HG02763 (cell line): ENCODE measurements at regions not wholly inside any gene's neighbourhood (a gene's known extent, or its start where the extent isn't known, plus 50 kb on each side); places are given as distances from the start of the nearest gene placed in this dataset.

ENCODE experiments used
- ATAC-seq: cut with Tn5 transposase; IDR thresholded peaks from one replicate; pipeline ENCODE4 v1.9.1; 2021; ENCODE audit warnings: mild to moderate bottlenecking, moderate library complexity; ENCODE audit not compliant: unreplicated experiment

DNA sequence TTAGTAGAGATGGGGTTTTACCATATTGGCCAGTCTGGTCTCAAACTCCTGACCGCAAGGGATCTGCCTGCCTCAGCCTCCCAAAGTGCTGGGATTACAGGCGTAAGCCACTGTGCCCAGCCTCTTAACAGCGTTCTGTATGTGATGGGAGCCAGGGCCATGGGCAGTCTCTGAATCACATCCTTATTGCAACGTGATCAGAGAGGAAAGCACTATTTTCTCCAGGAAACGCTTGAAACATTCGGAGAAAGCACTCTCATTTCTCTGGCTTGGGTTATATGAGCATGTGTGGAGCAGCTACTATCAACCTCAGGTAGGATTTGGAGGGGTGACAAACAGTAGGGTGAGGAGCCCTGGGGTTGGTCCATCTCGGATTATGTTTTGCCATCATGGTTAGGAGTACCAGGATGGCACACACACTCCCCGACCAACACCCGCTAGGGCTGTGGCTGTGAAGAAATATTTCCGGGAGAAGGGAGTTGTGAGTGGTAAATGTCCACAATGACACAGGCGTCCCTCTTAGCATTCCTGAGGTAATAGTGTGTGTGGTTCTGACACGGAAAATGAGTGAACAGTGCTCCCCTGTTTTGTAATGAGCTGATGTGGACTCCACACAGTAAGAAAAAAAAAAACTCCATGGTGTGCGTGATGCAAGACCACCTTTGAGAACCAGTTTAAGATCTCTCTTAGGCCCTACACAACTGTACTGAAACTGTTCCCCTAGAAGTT lies 406.2 kb upstream of the ZNF608 start:
- ATAC-seq, result no peak

DNA sequence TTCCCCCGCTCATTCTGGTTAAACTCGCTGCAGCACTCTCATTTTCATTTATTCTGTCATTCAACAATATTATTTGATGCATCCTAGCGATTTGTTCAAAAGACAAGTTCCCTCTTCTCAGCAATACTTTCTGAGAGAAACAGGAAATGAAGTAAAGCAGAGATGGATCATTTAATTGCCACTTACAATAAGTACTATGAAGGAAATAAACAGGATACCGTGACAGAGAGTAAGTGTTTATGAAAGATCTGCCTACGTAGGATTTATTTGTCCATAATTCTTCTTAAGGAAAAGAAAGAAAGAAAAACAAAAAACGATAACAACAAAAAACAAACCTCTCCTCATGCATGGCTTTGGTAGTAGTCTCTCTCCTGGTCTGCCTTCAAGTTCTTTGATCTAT lies 406.8 kb upstream of the ZNF608 start:
- ATAC-seq, result no peak

- ATAC-seq, result no peak
Observed at GRCh38 chr5:125154301-125155110, 408.1 kb upstream of the ZNF608 start.

GRCh38 chr5:125160787-125161502 lies 414.5 kb upstream of the ZNF608 start:
- no peak for ATAC-seq

GRCh38 chr5:125162714-125163113 lies 416.3 kb upstream of the ZNF608 start:
- no peak for ATAC-seq

- ATAC-seq, result no peak
Observed at GRCh38 chr5:125169396-125169795, 423.0 kb upstream of the ZNF608 start.

DNA sequence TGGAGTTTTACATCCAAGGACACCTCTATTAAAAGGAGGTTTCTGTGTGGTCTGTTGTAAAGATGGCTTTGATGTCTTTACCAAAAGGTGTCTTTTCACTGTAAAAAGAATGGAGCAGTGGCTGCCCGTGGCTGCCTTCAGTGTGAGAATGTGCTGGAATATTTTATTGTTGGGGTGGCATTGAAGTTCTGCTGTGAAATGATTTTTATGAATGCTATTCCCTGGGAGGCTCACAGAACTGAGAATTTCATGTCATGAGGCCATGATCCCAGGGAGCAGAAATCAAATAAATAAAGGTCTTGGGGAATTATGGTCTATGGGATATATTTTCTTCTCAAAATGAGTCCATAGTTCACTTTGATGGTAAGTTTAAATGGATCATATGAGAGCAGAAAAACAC lies 425.2 kb upstream of the ZNF608 start:
- ATAC-seq, result no peak

GRCh38 chr5:125175348-125176004 lies 429.0 kb upstream of the ZNF608 start:
- no peak for ATAC-seq

- ATAC-seq, result no peak
Observed at GRCh38 chr5:125176005-125176390, 429.6 kb upstream of the ZNF608 start.

DNA sequence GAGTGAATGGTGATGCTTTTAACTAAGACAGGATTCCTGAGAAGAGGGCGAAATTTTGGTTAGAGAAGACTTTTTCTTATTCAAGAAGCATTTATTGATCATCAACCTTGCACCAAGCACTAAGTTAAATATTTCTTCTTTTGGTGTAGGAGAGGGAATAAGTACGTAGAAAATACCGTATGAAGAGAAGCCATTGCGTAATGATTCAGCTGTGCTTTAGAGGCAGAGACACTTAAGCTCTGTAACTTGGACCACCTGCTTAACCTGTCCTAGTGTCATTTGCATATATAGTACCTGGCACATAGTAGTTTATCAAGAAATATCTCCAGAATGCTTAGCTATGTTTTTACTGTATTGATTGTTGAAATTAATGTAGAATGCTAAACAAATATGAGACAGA lies 430.9 kb upstream of the ZNF608 start:
- ATAC-seq, result no peak

DNA sequence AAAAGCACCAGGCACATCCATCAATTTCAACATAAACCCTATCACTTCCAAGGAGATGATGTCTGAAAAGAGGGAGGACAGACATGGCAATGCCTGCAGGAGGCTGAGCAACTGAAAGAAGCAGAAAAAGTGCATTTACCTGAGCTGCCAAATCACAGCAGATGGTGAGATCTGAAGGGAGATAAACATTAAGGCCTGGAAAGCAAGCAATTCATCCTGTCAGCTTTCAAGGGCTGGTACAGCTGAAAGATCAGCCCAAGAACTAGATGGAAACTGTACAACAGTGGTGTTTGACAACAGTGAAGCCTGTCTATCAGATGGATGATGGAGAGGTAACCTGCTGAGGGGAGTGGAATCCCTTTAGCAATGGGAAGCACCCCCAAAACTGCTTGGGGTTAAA lies 433.2 kb upstream of the ZNF608 start:
- no peak for ATAC-seq

DNA sequence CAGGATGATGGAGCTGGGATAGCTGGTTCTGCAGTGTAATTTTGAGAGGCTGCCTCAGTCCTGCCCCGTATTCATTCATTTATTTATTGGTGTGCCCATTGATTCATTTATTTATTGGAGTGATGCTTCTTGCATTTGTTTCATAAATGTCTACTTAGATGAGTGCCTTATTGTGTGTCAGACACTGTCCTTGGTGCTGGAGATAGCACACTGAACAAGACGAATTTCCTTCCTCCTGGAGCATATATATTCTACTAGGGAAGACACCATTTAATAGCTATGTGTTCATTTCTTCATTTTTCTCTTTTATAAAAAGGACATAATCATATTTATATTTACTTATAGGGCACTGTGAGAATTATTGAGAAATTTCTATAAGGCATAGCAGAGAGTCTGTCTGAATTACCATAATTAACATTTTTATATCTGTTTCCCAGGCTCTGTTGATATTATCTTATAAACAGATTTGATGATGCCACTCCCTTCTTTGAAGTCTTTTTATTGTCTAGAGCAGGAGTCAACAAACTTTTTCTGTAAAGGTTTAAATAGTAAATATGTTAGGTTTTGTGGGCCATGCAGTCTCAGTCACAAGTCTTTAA lies 433.9 kb upstream of the ZNF608 start:
- ATAC-seq, result no peak

DNA sequence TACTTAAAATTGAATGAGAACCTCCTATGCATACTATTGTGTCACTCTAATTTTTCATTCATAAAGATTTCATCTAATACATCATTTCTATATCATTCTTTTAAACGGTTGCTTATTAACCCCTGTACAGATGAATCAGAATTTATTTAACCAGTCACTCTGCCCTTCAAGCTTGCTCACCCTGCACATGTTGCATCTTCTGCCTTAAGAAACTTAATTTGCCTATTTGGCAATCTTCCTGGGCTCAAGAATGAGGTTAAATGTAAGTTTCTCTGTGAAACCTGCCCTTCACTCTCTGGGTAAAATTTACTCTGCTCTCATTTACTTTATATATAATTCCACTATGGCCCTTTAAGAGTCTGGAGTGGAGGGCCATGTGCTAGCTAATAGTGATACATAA lies 434.7 kb upstream of the ZNF608 start:
- no peak for ATAC-seq

DNA sequence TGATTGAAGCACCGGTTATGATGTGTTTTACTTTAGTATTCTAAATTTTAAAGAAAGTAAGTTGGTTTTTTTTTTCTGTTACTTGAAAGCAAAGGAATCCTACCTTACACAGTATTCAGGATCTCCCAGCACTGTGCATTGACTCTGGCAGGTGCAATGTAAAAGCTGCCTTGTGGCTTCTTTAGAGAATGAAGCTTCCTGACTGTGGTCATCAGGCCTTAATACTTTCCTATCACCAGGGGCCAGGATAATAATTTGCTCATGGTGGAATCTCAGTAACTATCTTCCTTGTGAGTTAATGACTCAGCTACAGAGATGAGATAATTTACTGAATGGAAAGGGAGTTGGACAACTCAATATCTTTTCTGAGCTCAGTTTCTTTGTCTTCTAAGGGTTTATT lies 435.5 kb upstream of the ZNF608 start:
- ATAC-seq, result no peak

DNA sequence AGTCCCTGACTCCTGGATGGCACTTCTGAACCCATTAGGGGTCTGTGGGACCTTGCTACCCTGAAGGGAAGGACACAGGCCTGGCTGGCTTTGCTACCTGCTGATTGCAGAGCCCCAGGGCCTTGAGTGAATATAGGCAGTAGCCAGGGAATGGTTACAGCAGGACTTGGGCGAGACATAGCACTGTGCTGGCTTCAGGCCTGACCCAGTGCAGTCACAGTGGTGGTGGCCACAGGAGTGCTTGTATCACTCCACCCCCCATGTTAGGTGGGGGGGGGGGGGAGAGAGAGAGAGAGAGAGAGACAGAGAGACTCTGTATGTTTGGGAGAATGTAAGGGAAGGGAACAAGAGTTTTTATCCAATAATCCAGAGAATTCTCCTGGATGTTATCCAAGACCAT lies 439.3 kb upstream of the ZNF608 start:
- no peak for ATAC-seq

- no peak for ATAC-seq
Observed at GRCh38 chr5:125186911-125187375, 440.5 kb upstream of the ZNF608 start.

GRCh38 chr5:125189531-125189941 lies 443.1 kb upstream of the ZNF608 start:
- no peak for ATAC-seq

DNA sequence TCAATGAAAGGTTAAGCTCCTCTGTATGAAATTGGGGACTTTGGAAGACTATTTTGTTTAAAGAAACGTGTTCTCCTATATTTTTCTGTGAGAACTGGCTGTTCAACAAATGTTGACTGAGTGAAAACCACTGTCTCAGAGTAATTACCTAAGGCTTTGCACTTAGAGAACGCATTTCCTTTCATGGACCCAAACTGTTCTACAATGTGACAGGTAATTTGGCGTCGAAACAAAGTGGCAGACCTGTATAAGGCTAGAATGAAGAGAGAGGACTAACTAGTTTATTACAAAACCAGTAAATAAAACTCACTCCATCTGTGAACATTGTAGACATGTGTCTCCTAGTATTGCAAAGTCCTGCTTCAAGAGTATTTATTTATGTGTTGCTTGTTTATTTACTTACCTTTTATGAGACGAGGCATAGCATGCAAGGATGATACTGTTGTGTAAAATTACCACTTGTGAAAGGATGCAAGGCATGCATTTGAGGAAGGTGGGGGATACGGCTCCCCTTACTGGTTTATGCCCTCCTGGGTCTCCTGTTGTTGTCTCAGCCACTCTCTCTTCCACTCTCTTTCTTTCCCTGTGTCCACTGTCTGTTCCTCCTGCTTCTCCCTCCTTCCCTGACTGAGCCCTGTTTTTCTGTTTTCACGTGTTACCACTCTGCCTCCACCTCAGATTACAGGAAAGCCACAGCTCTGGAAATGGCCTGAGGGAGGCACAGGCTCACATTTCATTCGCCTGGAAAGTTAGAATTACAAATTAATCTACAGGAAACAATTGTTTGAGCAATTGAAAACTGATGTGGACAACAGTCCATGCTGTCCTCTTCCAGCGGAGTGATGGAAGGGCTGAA lies 444.0 kb upstream of the ZNF608 start:
- no peak for ATAC-seq

DNA sequence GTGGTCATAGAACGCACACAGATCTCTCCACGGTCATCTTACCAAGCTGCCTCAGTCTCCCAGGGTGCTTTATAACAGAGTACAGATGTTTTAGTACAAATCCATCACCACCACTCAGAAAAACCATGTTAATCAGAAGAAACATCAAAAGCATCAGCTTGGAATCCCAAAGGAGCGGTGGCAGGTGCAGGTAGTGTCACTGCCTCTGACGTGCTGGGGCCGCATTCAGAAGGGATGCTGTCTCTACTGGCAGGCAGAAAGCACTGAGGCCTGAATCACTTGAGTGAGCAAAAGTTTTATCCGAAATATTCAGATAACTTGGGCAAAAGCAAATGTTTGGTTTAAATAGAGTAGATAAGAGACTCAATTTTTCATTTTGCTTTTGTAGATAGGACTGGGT lies 448.4 kb upstream of the ZNF608 start:
- ATAC-seq, result no peak
